IPS-NIHi7 (cell line): ENCODE measurements at regions not wholly inside any gene's neighbourhood (a gene's known extent, or its start where the extent isn't known, plus 50 kb on each side); places are given as distances from the start of the nearest gene placed in this dataset.

Experiments
- DNase-seq: peaks from one replicate; pipeline ENCODE4 v3.0.0; 2012; ENCODE audit warnings: mixed read lengths; ENCODE audit errors: extremely low spot score

DNA sequence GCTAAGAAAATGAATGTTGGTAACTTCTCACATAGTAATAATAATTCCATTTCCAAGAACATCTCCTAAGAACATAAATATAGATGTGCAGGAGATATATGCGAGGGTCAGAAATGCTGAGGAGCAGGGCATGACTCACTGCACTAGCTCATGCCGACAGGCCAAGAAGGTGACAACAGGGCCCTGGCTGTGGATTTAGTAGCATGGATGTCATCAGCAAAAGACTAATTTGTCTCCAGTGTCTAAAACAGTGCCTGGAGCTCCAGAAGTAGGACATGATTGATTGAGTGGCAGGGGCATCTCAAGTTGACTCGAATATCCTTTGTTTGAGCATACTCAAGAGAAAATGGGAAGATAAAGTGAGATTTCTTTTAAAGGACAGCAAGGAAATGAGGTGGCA lies 207.0 kb upstream of the FOXA2 start:
- DNase-seq = no peak

DNA sequence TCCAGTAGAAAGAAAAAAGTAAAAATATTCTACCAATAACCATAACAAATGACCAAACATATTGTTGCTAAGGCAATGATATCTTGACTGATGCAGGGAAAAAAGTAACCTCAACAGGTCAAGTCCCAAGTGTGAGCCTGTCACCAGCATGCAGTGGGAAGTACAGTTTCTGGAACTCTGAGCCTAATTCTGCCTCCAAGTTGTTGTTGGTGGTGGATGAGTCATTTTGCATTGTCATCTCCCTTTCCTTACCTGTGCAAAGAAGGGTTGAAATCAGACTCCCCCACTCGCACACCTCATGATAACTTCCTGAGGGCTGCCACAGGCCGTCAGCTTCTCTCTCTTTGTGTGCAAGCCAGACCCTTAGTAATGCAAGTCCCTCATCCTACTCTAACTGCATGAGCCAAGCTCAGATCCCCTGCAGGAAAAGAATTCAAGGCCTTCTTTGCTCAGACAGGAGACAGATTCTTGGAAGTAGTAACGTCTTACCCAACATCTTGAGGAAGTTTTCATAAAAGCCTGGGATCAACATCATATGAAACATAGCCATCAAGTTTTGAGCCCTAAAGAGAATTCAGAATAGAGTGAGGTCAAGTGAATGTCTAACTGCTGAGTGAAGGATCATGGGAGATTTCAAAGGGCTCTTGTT lies 207.6 kb upstream of the FOXA2 start:
- DNase-seq = no peak

DNA sequence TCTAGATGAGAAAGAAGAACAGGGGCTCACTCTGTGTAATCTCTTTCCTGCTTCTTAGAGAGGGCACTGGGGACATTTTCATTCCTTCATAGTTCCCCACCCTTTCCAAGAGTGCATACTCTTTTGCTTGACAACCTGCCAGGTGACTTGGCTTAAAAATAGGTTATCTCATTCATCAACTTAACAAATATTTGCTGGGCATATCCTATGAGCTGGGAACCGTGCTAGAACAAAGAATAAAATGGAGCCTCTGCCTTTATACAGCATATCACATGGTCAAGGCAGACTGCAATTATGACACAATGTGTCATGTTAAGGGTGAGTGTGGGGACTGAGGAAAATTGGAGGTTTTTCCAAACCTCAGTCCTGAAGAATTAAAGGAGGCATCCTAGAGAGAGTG lies 209.8 kb upstream of the FOXA2 start:
- no peak for DNase-seq

DNA sequence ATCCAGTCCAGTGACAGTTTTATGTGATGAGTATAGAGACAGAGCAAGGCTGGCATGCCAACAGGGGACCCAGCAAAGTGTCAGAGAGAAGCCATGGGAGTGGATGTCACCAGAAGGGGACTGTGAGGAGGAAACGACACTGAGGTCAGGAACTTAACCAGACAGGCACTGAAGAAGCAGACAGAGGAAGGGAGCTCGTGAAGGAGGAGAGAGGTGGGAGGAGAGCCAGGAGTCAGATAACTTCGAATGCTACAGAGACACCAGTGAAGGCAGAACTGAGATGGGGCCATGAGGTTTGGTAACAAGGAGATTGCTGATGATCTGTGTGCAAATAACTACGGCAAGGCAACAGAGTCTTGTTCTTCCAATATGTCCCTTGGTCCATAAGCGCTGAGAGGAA lies 211.1 kb upstream of the FOXA2 start:
- DNase-seq = no peak

DNA sequence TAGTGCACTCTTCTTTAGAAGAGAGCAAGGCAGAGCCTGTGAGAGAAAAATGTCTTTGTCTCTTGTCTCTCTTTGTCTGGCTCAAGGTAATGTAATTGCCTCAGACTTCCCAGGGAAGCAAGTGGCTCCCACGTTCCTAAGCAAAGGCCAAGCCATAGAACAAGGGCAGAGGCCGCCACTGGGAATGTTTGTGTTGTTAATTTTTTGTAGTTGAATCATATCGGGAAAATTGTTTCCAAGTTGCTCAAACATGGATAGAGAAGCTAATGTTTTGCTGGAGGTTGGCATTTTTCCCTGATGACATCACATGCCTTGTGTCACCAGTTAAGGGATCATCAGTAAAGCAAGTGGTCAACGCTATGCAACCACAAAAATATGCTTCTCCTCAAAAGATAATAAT lies 211.5 kb upstream of the FOXA2 start:
- DNase-seq = no peak

DNA sequence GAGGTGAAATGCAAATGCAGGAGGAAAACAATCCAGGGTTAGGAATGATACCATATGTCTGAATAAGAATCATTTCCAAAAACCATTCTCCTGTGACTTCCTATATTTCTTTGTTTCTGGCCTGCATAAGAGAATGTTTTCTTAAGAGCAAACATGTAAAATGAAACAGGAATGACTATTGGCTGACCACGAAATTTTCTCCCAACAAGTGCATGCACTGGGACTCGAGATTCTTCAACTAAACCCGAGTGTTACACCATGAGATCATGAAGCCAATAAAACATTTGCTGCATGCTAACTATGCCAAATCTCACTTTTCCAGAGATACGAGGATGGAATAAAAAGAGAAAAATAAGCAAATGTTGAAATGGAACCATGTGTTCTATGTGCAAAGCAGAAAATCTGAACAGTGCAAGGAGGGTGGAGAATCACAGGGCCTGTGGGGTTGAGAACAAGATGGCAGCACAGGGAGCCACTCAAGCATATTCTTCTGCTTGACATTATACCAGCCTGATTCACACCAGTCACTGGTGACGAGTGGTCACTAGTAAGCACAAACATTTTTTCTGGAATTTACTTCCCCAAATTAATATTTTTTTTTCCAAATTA lies 212.2 kb upstream of the FOXA2 start:
- DNase-seq = no peak

DNA sequence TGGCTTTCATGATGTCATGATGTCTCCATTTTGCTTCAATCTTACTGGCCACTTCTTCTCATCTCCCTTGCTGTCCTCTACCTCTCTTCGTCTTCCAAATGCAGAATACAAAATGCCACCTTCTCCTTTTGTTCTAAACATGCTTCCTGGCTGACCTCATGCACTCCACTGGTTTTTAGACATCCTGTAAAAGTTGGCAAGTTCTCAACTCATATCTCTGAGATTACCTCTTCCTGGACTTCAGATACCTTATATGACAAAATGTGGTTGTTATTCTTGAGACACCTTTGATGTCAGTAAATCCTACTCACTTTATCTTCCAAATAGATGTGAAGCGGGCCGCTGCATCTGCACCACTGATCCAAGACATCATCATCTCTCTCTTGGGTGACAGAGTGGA lies 212.7 kb upstream of the FOXA2 start:
- DNase-seq = no peak

DNA sequence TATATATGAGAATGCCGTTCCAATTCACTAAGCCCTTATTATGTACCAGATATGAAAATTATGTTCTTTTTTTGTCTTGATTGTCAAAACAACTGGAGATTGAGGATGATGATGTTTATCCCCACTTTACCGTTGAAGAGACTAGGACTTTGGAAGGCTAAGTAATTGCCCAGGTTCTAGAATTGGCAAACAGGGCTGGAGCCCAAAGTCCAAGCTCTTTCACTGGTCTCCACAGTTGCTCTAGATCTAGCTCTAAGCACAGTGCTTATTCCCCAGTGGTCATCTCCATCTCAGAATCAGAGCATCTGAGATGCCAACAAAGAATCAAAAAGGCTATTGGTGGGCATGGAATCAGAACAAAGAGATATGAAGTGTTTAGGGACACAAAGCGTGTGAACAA lies 215.3 kb upstream of the FOXA2 start:
- no peak for DNase-seq

DNA sequence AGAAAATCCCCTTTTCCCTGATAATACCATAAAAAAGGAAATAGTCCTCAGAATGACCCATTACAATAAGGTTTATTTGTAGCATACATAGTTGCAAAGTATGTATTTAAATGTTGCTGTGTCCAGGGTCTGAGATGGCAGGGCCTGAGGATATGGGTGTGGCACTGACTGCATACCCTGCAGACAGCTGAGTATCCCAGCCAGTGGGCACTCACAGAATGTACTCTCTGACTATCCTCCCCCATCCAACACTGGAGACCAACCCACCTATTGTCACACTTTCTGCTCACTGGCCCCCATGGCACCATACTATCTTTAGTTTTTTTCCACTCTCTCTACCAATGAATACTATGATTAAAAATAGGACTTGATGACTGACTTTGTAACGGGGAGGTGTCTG lies 215.8 kb upstream of the FOXA2 start:
- DNase-seq = no peak

DNA sequence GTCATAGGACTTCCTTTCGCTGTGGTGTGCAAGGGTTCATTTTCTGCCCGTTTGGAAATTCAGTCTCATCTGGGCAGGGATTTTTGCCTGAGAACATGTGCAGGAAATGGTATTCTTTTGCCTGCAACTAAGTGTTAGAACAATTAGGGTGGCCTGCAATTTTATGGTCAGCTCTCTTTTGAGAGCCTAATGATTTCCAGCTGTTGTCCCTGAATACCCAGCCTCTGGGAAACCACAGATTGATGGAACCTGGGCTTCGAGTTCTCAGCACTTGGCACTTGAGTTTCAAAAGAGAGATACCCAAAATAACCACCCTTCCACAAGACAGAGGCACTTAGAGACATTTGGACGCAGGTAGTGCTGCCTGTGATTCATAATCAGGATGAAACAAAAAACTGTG lies 217.2 kb upstream of the FOXA2 start:
- no peak for DNase-seq

DNA sequence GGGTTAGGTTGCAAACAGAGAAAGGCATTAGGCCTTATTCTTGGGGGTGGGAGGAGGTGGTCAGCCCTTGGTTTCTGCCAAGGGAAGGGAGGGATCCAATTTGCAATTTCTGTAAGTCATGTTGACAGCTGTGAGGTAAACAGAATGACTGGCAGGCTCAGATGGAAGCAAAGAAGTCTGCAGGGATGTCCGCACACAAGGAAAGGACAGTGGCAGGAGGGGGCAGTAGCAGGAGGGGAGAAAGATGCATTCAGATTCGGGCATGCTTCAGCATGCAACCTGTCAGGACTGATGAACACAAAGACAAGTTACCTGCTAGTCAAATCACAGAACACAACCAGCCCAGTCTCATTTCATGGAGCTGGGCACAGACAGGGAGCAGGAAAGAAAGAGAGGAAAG lies 217.9 kb upstream of the FOXA2 start:
- DNase-seq = no peak

DNA sequence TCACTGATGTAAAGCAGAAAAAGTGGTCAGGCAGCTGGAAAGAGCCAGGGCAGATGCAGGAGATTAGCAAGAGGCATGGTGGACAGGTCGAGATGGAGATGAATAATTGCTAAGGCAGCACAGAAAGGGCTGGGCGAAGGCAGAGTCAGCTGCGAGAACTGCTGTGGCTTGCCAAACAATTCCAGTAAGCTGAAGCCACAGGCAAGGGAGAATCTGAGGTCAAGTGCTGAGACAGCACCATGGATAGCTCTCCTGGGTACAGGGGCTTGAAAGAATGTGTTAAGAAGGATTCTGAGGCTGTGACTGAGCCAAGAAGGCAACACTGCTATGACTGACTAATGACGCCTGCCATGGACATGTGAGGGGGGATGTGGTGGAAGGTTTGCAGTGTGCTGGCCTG lies 220.8 kb upstream of the FOXA2 start:
- DNase-seq = peak; percentile 73

DNA sequence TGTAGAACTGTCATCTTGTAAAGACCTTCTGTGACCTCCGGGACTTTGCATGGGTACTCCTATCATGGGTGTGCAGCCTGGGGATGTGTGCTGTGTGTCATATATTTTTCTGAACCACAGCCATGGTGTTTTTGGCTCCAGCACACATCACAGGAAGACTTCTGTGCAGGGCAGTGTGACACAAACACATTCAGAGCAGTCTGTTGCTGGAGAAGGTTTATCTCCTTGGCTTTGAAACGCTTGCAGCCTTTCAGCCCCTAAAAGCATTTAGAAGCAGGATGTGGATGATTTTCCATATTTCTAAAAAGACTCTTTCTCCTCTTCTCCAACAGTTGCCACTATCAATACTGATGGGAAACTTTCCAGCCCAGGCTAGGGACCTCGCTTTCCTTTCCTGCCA lies 221.6 kb upstream of the FOXA2 start:
- no peak for DNase-seq

DNA sequence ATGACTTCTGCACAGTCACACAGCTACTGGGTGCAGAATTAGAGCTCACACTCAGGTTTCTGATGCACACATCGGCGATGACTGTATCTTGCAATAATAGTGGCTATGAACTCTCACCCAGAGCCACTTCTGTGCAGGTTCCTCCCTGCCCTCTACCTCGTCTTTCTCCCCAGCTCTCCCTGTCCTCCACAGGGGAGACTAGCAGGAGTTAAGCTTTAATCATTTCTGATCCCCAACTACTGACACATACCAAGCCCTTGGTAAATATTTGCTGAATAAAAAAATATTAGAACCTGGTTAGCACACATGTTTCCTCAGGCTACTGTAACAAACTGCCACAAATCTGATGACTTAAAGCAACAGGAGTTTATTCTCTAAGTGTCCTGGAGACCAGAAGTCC lies 222.7 kb upstream of the FOXA2 start:
- no peak for DNase-seq

DNA sequence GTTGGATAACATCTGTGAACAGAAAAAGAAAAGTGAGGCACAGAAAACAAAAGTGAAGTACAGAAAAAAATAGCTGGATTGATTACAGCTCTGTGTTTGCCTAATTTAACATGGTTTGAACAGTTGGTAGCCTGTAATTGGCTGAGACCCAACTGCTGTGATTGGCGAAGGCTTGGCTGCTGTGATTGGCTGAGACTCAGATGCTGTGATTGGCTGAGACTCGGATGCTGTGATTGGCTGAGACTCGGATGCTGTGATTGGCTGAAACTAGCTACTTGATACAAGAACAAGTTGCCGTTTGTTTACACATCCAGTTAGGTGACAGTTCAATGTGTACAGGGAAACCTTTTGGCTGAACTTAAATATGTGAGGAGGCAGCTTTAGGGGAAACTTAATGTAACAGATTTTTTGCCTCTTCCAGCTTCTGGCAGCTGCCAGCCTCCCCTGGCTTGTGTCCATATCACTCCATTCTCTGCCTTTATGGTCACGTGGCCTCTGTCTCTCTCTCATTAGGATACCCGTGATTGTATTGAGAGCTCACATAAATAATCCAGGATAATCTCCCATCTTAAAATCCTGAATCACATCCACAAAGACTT lies 223.4 kb upstream of the FOXA2 start:
- no peak for DNase-seq

DNA sequence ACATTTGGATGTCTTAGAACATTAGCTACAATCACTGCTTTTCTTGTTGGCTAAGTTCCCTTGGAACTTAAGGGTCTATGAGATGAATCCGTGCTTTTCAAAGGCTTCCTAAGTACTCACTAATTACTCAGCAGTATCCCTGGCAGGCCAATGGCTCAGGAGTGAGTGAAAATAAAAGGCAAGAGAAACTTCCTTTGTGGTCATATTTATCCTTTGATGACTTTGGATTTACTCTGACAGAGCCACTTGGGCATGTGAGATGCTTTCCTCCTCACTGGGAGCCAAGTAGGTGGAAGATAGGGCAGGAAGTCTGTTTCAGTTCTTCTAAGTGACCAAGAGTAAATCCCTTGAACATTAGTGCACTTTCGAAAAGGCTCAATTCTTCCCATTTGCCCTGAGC lies 224.3 kb upstream of the FOXA2 start:
- DNase-seq = no peak

DNA sequence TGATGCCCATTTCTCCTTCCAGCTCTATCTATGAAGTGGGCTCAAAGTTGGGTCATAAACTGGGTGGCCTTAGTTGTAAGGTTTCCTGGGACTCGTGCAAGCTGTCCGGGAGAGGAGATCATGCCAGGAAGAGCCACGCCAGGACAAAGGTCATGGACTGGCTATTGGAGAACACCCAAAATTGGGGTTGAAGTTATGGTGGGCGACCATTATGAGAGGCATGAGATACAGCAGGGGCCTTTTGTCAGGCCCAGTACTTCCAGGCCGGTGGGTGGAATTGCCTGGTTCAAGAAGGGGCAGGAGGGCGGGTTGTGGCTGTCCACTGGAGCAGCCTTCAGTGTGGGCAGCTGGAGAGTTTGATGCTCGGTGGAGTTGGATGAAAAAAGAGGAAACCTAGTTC lies 225.1 kb upstream of the SSTR4 start:
- no peak for DNase-seq

DNA sequence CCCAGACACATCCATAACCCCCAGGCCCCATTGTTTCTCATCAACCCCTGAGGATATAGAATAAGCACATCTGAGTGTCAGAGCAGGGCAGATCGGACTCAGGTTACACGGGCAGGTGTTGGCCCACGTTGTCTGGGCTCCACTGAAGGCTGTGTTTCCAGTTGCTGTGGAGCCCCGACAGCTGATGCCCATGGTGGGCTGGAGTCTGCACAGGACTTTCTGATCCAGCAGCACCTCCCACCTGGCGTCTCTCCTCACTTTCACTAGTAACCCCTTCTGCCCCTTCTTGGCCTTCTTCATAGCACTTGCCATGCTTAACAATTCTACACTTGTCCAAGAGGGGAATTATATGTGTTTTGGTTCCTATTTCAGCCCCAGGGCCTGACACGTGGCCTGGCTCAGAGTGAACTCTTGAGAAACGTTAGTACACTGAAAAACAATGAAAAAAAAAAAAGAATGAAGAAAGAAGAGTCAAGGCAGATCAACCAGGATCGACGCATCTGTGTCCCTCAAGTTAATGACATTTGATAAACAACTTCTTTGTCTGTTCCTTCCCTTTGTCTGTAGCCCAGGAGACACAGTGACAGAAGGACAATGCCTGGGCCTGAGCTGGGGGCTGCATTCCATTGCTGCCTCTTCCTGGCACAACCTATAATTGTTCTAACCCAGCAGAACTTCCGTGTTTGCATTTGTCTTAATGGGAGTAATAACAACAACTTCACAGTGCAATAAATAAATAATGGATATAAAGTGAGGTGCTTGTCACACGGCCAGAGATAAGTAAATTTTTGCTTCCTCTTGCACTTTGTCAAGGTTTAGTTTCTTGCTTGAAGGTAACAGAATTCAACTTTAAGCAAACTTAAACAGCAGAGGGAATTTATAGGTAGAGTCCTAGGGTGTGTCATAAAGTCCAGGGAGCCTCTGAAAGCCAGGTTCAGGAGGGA lies 224.2 kb upstream of the SSTR4 start:
- DNase-seq = no peak

DNA sequence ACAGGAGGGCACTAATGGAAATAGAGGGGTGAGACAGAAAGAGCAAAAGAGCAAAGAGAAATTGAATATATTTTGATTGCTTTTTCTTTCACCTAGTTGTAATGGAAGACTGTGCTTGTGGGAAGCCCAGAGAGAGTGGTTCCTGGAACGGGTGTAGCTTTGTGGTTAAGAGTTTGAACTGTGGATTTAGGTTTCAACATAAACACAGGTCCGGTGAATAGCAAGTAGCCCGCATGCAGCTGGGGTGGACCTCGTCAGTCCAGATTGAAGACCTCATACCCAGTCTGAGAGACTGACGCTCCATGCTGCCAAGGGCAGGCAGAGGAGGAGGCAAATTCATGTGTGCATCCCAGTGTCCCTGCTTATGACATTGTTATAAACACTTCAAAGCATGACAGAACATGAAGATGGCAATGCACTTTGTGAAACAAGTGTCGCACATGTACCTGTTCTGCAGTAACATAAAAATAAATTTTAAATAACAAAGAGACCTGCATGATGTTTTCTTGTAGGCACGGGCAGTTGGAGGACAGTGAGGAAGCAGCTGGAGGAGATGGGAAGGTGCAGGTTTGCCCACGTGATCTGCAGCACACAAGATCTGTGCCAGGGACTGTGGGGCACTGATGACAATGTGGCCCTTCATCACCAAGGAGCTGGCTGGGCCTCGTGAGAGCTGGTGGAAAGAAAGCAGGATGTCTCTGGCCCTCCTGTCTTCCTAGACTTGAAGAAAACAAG lies 220.5 kb upstream of the SSTR4 start:
- no peak for DNase-seq

DNA sequence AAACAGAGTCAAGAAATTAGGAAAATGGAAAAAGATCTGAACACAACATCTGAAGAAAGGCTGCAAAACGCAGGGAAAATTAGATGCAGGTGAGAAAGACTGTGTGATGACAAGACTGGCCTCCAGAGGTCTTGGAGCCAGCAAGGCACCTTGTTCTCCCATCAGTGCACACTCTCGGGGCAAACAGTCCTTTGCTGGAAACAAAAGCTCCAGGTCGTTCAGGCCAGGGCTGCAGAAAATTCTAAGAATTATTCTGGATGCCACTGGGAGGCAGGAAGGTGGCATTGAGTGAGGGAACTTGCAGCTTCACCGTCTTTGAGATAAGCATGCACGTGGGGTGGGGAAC lies 219.9 kb upstream of the SSTR4 start:
- no peak for DNase-seq

DNA sequence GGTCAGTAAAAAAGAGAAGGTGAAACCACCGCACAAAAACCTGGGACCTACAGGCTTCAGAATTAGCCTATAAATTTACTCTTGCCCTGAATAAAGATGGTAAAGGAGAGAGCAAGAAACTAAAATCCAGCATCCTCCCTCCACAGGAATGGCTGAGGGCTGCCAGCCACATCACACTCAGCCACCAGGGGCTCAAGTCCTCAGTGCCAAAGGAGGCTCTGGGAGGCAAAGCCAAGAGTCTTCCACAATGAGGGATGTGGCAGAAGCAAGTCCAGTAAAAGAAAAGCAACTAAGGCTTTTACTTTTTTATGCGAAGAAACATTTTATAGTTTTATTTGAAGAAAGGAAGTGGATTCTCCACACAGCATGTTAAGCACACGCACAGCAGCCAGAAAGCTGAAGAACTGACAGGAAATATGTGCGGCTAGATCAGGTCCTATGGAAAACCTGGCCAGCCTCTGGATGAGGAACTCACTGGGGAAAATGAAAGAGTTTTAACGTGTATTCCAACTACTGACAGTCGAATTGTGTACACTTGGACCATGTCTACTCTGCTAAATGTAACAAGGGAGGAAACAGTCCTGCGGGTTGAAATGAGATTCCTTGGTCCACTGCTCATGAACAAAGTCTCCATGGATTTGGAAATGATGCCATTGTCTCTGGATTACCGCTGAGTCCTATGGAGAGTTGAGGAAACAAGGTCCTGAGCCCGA lies 219.4 kb upstream of the SSTR4 start:
- DNase-seq = peak; percentile 61
